K562 (cell line): ENCODE measurements at regions not wholly inside any gene's neighbourhood (a gene's known extent, or its start where the extent isn't known, plus 50 kb on each side); places are given as distances from the start of the nearest gene placed in this dataset.

ENCODE experiments used
- ATAC-seq: fragments of 200-7000 bp; cut with Tn5 transposase; 3 replicates; pipeline ENCODE4 v1.9.1; 2020; ENCODE audit warnings: moderate library complexity
- BruUV-seq: library from RNA; stranded (reverse); fragments of 400-500 nt; replicated peaks from 2 replicates; lab custom pipeline; 2021; lab: Mats Ljungman, UMichigan
- CTCF ChIA-PET: fragments of 300-600 bp; formaldehyde crosslinking; extraction: SDS; loops from one replicate; lab custom pipeline; 2021; ENCODE audit warnings: low intra/inter-chr PET ratio; lab: Yijun Ruan, JAX
- POLR2A ChIA-PET: fragments of 300-600, 350-650 bp; sonication (Branson Sonifier 250); formaldehyde crosslinking; extraction: SDS; loops from one replicate; lab custom pipeline; 2021; ENCODE audit warnings: antibody characterized with exemption, inconsistent platforms; lab: Yijun Ruan, JAX
- DNase-seq, 4 experiments: peaks; one replicate each; pipeline versions ENCODE4 v3.0.0 to v3.0.0-alpha.2; 2011 to 2018; ENCODE audit warnings: low spot score in 3 of 4, mixed read lengths in 3 of 4; ENCODE audit errors: extremely low read depth in 1 of 4
- FAIRE-seq: peaks from 2 replicates; lab custom pipeline; 2011; peaks lifted over from hg19 to GRCh38; lab: Jason Lieb, UNC
- H2AFZ ChIP-seq: 2 replicates; pipeline ENCODE4 v1.6.0; 2011; ENCODE audit warnings: low read depth, low read length, control low read depth, inconsistent platforms
- H3K27ac ChIP-seq: fragments of 200-600 bp; 3 replicates; pipeline ENCODE4 v1.8.0; 2011; ENCODE audit warnings: low read depth, mild to moderate bottlenecking, control low read depth, inconsistent platforms, low read length, moderate library complexity, mixed read lengths; ENCODE audit errors: extremely low read depth
- H3K27me3 ChIP-seq, 2 experiments: fragments of 300-600 bp in 1 of 2; 2 replicates in 1 of 2; 3 replicates in 1 of 2; pipeline versions ENCODE4 v1.6.0 to v1.8.0; 2011; ENCODE audit warnings: inconsistent platforms in 2 of 2, low read length in 2 of 2, mild to moderate bottlenecking in 1 of 2, mixed read lengths in 1 of 2, moderate library complexity in 1 of 2; ENCODE audit not compliant: control insufficient read depth in 2 of 2, insufficient read depth in 2 of 2
- H3K36me3 ChIP-seq: fragments of 300-600 bp; 3 replicates; pipeline ENCODE4 v1.8.0; 2011; ENCODE audit warnings: mild to moderate bottlenecking, low read length, inconsistent platforms; ENCODE audit not compliant: control insufficient read depth, insufficient read depth
- H3K4me1 ChIP-seq, 2 experiments: fragments of 200-600 bp in 1 of 2; replicated peaks in 1 of 2; 2 replicates in 1 of 2; 3 replicates in 1 of 2; pipeline versions ENCODE4 v1.5.1 to v1.8.0; 2011; ENCODE audit warnings: inconsistent platforms in 2 of 2, low read length in 2 of 2, mild to moderate bottlenecking in 1 of 2, mixed read lengths in 1 of 2, moderate library complexity in 1 of 2; ENCODE audit not compliant: control insufficient read depth in 2 of 2, insufficient read depth in 2 of 2
- H3K4me2 ChIP-seq: 2 replicates; pipeline ENCODE4 v1.6.1; 2011; ENCODE audit warnings: low read length, control low read depth, inconsistent platforms, mixed read lengths; ENCODE audit not compliant: insufficient read depth
- H3K4me3 ChIP-seq: fragments of 200-600 bp; sonication (generic), shearing (Covaris generic); 2 replicates; pipeline ENCODE4 v1.5.1; 2016; ENCODE audit warnings: control low read depth, inconsistent platforms
- H3K79me2 ChIP-seq: fragments of 200-600 bp; 3 replicates; pipeline ENCODE4 v1.8.0; 2011; ENCODE audit warnings: low read length, inconsistent platforms; ENCODE audit not compliant: control insufficient read depth, insufficient read depth
- H3K9ac ChIP-seq, 2 experiments: 2 replicates each; pipeline versions ENCODE4 v1.6.0 to v1.6.1; 2011; ENCODE audit warnings: low read depth in 2 of 2, low read length in 2 of 2, control low read depth in 1 of 2, inconsistent platforms in 1 of 2, mild to moderate bottlenecking in 1 of 2, mixed read lengths in 1 of 2; ENCODE audit not compliant: insufficient read depth in 1 of 2
- H3K9me1 ChIP-seq: one replicate; pipeline ENCODE4 v1.6.0; 2011; ENCODE audit warnings: inconsistent platforms, mild to moderate bottlenecking, low read length, moderate library complexity; ENCODE audit not compliant: control insufficient read depth, insufficient read depth
- H3K9me3 ChIP-seq: replicated peaks from 2 replicates; pipeline ENCODE4 v1.5.1; 2011; ENCODE audit warnings: low read depth, low read length, inconsistent platforms; ENCODE audit not compliant: control insufficient read depth, insufficient read depth
- H4K20me1 ChIP-seq: replicated peaks from 2 replicates; pipeline ENCODE4 v1.6.1; 2011; ENCODE audit warnings: low read length, inconsistent platforms, mixed read lengths; ENCODE audit not compliant: control insufficient read depth, insufficient read depth
- CGGBP1 ChIP-seq: fragments of 250-450 bp; sonication (Bioruptor Pico); IDR thresholded peaks from 2 replicates; pipeline ENCODE4 v1.9.0; 2021; ENCODE audit warnings: mild to moderate bottlenecking
- CHD1 ChIP-seq: fragments of 200-600 bp; sonication (generic); IDR thresholded peaks from one replicate; pipeline ENCODE4 v1.6.1; 2012; ENCODE audit warnings: mild to moderate bottlenecking, moderate library complexity, low read length, inconsistent platforms
- EGR1 ChIP-seq: fragments of 450-650 bp; conservative IDR thresholded peaks from 2 replicates; pipeline ENCODE4 v1.6.1; 2017; ENCODE audit warnings: mild to moderate bottlenecking
- GTF2A2 ChIP-seq: IDR thresholded peaks from 2 replicates; pipeline ENCODE4 v1.6.1; 2016; ENCODE audit warnings: mild to moderate bottlenecking, missing genetic modification characterization, missing compliant biosample characterization
- MAFG ChIP-seq: fragments of 450-650 bp; conservative IDR thresholded peaks from 2 replicates; pipeline ENCODE4 v1.6.1; 2016; ENCODE audit warnings: missing genetic modification characterization, missing compliant biosample characterization
- MTA3 ChIP-seq: fragments of 450-650 bp; formaldehyde crosslinking; IDR thresholded peaks from 2 replicates; pipeline ENCODE4 v1.6.1; 2017; ENCODE audit warnings: mild to moderate bottlenecking, borderline replicate concordance
- PKNOX1 ChIP-seq: fragments of 450-650 bp; IDR thresholded peaks from 2 replicates; pipeline ENCODE4 v1.6.1; 2016
- RBM17 ChIP-seq: fragments of 200-400 bp; formaldehyde crosslinking; IDR thresholded peaks from 2 replicates; pipeline ENCODE4 v1.6.1; 2017; ENCODE audit warnings: low read depth, mild to moderate bottlenecking, low read length, borderline replicate concordance
- SOX6 ChIP-seq: fragments of 450-650 bp; IDR thresholded peaks from 2 replicates; pipeline ENCODE4 v1.6.1; 2014; ENCODE audit warnings: mild to moderate bottlenecking
- ZNF184 ChIP-seq: sonication (generic); formaldehyde crosslinking; IDR thresholded peaks from 2 replicates; pipeline ENCODE4 v1.5.0; 2020; ENCODE audit warnings: missing genetic modification reagents
- WGBS: fragments of 100-300 bp; shearing (Covaris generic); methylation state at CpG from one replicate; pipeline ENCODE4 v1.1.6; 2016; ENCODE audit warnings: low coverage, mixed read lengths; ENCODE audit not compliant: insufficient coverage; ENCODE audit errors: missing lambda C conversion rate; 5-methylcytosine and 5-hydroxymethylcytosine counted together
- in situ Hi-C: fragments of 300-500 bp; cut with MboI; formaldehyde crosslinking; loops from 4 replicates; pipeline ENCODE4 v1.15.0; 2018; ENCODE audit warnings: inconsistent platforms, mixed read lengths
- intact Hi-C: fragments of 100-400 bp; cut with micrococcal nuclease; formaldehyde crosslinking; loops from 2 replicates; pipeline ENCODE4 v1.14.2; 2022

GRCh38 chr9:118992813-118993794 is 376.1 kb downstream of the BRINP1 start:
- H2AFZ ChIP-seq = no peak overlapping the region
- no peak overlapping the region for H3K4me3 ChIP-seq
- no peak overlapping the region for H3K27ac ChIP-seq
- no TSS peak for BruUV-seq
- H3K9me3 ChIP-seq = 0 out of 2 replicates have a peak, but pooled peaks cover 1% of the 10 kb centered on the region
- no peaks in the 10 kb centered on the region for H3K27me3 ChIP-seq
- TF ChIP-seq GTF2A2 (no peak), RBM17 (no peak), CHD1 (no peak), PKNOX1 (no peak), MAFG (no peak), EGR1 (no peak), MTA3 (no peak), CGGBP1 (CRISPR knock-in tag) (no peak), SOX6 (no peak), ZNF184 (CRISPR knock-in tag) (no peak)
- TF ChIP-seq, all 486 proteins: peak for 0
- WGBS = 0% methylated on average over 15 of the region's 15 CpGs
- no peaks in the 10 kb centered on the region for H3K79me2 ChIP-seq
- ChIA-PET POLR2A (no interaction called here), CTCF (no interaction called here)
- H3K9ac ChIP-seq = no peak overlapping the region
- intact Hi-C loops = no loop called here
- in situ Hi-C loops = no loop called here
- no peaks in the 10 kb centered on the region for H3K9me1 ChIP-seq
- no peak for FAIRE-seq
- no peaks in the 10 kb centered on the region for H4K20me1 ChIP-seq
- no peaks in the 10 kb centered on the region for H3K4me1 ChIP-seq
- no peak for DNase-seq
- no peaks in the 10 kb centered on the region for H3K36me3 ChIP-seq
- ATAC-seq = no peak
- H3K4me2 ChIP-seq = no peak overlapping the region
